ENCODE measurements at regions not wholly inside any gene's neighbourhood (a gene's known extent, or its start where the extent isn't known, plus 50 kb on each side); places are given as distances from the start of the nearest gene placed in this dataset.
"Not testable (repeated sequence)": the region's sequence is repeated elsewhere in the genome, so short reads cannot be mapped to it uniquely, and the experiment has no call there.

DNA sequence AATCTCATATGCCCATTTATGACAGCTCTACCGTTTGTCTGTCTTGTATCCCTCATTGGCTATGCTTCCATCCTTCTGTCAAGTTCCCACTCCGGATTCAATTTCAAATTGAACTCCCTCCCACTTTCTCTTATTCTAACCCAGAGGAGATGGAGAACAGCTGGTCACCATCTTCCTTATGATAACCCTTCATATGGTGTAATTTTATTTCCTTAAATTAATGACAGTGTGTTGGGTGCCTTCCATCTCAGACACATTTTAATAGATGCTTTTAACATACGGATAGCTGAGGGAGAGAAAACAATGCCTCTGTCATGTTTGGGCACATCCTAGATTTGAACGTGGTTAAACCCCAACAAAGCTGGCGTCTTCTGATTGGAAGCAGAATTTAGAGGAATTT, 103.0 kb upstream of the PLXNA2 start:
- no peak for DNase-seq

DNA sequence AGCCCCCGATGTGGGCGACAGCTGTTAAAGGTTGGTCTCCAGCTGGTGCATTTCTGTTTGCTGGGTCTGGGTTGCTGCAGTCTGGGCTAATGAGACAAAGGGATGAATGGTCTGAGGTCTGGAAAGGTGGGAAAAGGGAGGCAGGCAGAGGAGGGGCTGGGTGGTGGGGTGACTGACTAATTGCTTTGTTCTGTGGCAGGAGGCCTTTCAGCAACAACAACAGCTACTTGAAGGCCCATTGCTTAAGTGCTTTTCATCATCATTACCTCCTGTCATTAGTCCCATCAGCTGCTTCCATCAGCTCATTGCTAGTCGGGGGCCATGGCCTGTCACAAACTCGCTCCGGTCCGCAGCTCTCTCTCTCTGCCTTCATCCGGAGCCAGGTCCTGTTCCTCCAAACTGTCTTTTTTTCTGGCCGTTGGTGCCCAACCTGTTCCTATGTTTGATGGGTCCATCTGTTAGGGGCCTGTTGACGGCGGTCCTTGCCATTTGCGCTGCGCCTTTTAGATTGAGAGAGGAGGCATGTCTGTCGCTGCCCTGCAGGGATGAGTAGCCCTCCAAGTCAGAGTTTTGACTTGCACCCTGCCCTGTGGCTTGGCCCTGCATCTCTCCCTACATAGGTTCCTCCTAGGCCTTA, 105.6 kb upstream of the PLXNA2 start:
- DNase-seq: no peak

DNA sequence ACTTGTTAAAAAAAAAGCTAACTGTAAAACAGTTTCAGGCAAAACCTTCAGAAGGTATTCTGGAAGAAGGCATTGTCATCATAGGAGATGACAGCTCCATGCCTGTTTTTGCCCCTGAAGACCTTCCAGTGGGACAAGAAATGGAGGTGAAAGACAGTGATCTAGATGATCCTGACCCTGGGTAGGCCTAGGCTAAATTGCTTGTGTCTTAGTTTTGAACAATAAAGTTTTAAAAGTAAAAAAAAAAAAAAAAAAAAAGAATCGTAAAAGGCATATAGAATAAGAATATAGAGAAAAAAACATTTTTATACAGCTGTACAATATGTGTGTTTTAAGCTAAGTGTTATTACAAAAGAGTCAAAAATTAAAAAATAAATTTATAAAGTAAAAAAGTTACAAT, 106.6 kb upstream of the PLXNA2 start:
- DNase-seq: no peak

DNA sequence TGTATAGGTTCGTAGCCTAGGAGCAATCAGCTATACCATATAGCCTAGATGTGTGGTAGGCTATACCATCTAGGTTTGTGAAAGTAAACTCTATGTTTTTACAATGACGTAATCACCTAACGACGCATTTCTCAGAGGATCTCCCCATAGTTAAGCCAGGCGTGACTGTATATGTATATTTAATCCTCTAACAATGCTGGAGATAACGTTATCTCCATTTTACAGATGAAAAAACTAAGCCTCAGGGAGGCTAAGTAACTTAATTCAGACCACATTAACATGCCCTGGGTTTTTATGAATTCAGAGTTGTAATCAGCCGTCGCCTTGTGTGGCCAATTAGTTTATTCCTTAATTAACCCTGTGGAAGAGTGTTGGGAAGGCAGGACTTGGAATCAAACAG, 107.7 kb upstream of the PLXNA2 start:
- DNase-seq: no peak

DNA sequence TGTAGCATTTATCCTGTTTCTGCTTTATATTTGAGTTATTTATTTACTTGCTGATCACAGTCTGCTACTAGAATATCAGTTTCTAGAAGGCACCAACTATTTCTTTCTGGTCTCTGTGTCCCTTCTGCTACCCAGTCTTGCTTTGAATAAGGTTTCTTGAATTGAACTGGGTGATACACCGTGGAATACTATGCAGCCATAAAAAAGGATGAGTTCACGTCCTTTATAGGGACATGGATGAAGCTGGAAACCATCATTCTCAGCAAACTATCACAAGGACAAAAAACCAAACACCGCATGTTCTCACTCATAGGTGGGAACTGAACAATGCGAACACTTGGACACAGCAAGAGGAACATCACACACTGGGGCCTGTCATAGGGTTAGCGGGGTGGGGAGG, 109.6 kb upstream of the PLXNA2 start:
- DNase-seq: not testable (repeated sequence)

DNA sequence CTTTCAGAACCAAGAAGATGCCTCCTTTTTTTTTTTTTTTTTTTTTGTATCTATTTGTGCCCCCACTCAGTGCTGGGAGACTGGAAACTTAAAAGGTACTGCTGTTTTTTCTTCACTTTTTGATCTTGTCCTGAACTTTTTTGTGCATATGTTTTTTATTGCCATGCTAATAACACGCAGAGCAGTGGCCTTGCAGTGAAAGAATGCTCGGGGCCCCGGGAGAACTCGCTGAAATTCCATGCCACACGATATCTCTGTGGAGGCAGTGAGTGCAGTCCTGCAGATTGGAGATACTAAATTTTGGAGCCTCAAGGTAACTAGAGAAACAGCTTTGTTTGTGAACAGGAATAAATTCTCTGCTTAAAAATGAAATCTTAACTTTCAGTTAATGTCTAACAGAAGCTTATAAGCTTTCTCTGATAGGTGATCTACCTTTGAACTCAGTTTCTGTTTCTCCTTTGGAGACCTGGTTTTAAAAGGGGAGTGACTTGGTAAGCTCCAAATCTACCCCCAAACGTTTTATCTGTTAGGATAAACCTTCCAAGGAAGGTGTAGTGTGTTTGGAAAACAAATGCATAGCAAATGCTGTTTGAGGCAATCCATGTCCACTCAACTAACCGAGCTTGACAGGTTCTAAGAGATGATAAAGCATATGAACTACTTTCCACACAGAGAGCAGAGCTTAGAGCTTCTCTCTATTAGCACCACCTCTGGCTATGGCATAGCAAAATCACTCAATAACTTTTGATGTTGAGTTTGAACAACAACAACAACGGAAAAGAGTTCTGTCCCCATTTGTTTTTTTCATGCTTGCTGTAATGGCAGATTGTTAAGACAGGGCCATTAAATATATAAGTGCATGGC, 113.7 kb upstream of the PLXNA2 start:
- no peak for DNase-seq

DNA sequence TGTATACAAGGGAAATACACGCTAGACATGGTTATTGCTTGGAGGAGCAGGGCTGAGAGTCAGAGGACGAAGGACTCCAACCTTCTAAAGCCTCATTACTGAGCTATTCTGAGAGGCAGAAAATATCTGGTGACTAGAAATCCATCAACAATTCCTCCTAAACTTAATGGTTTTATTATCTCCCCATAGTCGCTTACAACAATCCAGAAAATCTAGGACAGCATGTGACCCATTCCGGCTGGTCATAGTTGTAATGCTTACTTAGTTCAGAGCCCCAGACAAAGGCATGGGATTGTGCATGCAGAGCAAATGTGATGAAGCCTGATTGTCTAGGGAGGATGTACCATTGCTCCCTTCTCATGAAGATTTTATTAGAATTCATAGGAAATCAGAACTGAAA, 114.5 kb upstream of the PLXNA2 start:
- no peak for DNase-seq

DNA sequence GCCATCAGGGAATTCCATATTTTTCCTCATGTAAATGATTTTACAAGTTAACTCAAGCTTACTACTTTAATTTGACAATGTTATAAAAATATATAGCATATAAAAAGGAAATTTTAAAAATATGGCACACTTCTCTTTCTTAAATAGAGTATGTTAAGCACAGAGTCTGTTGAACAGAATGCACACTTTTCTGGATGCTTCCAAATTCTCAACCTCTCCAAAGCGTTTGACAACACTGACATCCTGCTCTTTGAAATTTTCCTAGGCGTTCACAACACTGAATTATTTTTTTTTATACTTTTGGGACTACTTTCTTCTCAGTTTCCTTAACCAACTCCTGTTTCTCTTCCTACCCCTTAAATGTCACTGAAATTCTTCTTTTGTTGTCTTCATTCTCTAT, 117.8 kb upstream of the PLXNA2 start:
- no peak for DNase-seq

DNA sequence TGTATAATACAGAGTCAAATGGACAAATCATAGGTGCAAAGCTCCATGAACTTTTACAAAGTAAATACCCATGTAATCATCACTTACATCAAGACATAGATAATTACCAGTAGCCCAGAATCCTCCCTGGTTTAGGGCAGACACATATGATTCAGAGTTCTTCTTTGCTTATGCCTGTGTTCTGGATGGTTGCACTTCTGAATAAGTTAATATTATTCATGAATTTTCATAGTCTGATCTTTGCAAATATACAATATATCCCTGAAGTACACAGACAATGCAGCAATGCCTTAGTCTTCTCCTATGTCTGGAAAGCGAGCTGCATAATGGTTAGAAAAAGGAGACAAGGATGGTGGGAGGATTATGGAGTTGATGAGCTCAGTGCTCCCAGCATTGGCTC, 122.4 kb upstream of the PLXNA2 start:
- DNase-seq: no peak

DNA sequence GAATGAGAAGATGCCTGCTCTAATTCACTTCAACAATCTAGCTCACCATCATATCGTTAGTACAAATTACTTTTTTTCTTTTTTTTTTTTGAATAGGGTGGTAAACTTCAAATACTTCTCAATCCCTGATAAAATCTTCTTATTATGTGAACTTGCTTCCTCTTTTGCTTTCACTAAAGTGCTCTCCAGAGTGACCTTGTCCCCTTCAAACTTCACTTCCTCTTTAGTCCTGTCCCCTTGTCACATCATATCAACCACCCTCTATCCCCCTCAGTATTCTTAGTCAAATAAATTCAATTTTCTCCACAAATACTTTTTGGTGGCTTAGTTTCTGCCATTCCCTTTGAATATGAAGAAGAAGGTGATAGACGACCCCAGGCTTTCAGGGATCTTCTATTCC, 124.9 kb upstream of the PLXNA2 start:
- DNase-seq: no peak

DNA sequence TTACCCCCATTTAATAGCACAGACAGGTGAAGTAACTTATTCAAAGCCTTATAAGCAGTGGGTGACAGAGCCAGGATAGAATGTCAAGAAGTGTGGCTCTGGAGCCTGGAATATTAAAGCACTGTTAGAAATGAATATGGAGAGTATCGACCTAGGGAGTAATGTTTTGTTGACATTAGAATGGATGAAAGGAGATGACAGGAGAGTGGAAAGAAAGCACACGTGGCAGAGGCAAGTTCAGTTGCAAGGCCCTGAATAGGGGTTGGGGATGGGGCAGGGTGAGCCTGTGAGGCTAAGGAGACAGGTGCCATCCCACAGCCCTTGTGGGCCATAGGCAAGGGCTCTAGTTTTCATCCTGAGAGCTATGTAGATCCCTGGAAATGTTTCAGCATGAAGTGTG, 125.5 kb upstream of the PLXNA2 start:
- DNase-seq: no peak

DNA sequence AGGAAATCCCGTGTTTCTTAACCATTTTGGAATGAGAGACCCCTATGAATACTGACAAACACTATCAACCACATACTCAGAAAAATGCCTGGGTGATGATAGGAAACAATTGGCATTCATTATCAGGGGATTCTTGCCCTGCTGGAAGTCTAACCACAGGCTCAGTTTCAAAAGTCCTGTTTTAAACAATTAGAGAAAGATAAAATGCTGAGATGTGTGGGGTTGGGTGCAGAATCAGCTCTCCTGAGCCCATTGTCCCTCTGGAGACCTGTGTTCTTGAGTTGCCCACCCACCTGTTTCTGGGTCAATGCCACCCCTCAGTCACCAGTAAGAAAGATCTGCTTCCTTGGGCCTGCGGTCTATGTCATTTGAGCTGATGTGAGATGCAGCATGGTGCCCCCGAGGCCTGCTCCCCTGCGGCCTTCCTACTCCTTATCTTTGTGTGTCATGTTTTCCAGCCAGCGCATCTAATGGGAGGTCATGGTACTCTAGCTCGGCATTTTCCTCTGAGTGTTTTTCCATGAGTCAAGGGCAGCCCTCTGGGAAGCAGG, 130.3 kb upstream of the PLXNA2 start:
- DNase-seq: no peak

DNA sequence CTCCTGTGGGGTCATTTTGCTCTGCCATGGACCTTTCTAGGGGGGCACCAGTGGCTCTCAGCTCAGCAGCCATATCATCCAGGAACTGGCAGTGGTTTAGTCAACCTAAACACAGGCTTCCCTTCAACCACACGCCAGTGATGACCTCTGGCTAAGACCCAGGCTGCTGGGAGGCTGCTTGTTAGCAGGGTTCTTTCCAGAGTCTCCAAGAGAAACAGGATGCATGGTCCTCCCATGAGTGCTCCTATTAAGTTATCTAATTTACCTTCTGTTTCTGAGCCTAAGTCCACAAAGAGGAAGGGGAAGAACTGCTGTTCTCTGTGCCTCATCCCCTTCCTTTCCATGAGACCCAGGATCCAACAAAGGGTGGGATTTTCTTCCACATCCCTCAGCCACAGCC, 137.3 kb upstream of the PLXNA2 start:
- no peak for DNase-seq

DNA sequence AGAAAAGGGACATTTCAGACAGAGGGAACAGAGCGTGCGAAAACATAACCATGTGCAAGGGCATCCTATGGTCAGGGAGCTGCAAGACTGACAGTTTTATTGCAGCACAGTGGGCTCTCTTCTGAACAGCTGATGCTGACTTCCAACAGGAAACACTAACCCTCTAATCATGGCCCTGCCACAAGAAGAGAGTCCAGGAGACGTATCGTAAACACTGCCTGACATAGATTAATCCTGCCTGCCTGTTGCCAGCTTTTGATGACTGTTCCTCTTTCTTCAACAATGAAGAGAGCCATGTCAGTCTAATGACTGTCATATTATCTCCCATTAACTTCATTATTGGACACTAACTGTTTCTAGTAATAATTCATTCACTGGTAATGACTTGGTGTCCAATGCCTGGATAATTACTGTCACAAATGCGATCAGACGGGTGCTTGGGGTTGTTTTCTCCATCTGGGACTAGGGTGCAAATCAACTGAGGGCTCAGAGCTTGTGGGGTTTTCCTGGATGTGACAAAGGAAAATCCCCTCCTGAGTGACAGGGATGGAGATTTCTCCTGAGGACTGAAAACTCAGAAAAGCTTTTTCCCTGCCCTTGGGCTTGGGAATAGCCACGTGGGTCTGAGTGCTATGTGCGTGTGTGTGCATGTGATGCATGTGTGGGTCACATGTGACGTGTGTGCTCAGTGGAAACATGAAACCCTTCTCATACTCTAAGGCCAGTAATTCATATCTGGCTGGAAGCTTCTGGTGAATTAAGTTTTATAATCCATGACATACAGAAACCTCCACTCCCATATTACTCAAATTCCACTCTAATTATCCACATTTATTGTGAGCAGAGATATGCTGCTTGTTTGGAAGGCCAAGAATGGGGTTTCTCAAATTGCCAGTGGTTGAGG, 144.0 kb upstream of the PLXNA2 start:
- peak; percentile 25 for DNase-seq

DNA sequence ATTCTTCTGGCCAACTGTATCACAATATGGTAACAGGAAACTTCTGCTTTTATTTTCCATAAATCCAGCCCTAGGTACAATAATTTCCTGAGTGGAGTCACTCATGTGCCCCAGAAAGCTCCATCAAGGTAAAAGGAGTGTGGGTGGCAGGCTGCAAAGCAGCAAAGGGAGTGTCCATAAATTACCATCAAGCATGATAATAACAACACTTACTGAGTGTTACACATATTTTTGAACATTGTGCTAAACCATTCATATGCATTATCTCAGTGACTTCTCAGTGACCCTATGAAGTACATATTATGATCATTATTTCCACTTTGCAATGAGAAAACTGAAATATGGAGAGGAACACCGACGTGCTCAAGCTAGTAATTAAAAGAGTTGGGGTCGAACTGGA, 149.2 kb upstream of the PLXNA2 start:
- DNase-seq: no peak

DNA sequence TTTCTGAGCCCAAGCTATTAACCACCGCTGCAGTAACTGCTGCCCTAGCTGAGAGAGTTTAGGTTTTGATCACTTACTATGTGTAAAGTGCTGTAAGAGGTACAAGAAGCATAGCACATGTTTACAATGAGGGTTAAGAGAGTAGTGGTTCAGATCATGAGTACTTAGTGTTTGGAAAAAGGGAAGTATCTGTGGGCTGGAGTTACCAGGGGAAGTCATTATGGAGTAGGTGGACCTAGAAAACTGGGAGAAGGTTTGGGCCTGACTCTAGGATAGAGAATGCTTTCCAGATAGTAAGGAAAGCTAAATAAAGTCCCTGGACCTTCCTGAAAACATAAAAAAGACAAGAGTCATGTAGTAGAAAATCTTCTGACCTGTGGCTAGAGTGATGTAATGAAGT, 149.6 kb upstream of the PLXNA2 start:
- no peak for DNase-seq

DNA sequence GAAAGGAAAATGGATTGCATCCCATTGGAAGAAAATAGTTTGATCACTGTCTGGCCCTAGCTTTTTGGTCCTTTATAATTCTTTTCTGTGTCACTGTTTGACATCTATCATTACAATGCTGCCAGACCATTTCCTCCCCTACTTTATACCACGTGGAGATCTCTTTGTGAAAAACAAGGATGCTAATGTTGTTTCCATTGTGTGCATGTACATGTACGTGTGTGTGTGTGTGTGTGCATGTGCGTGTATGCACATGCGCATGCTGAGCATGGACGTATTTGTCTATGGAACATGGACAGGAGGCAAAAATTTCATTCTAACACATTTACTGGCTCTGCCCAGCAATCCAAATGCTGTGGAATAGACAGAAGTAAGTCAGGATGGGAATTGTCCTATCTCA, 153.1 kb upstream of the PLXNA2 start:
- DNase-seq: no peak

DNA sequence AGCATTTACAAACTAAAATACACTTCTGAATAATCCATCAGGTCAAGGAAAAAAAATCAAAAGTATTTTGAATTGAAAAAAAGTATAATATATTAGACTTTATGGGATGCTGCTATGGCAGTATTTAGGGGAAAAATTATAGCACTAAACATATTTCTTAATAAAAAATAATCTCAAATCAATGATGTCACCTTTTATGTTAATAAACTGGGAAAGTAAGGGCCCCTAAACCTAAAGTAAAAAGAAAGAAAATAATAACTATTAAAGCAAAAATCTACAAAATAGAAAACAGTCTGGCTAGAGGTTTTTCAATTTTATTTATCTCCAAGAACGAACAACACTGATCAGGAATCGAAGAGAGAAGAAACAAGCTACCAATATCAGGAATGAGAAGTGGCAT, 160.8 kb upstream of the PLXNA2 start:
- no peak for DNase-seq

DNA sequence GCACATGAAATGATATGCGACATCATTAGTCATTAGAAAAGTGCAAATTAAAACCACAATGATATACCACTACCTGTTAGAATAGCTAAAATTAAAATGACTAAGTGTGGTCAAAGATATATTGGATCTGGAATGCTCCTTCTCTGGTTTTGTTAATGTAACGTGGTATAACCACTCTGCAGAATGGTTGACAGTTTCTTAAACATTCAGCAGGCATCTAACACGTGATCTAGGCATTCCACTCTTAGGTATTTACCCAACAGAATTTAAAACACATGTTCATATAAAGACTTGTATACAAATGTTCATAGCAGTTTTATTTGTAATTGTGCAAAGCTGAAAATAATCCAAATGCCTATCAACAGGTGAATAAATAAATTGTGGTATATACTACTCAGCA, 165.0 kb upstream of the PLXNA2 start:
- DNase-seq: no peak

DNA sequence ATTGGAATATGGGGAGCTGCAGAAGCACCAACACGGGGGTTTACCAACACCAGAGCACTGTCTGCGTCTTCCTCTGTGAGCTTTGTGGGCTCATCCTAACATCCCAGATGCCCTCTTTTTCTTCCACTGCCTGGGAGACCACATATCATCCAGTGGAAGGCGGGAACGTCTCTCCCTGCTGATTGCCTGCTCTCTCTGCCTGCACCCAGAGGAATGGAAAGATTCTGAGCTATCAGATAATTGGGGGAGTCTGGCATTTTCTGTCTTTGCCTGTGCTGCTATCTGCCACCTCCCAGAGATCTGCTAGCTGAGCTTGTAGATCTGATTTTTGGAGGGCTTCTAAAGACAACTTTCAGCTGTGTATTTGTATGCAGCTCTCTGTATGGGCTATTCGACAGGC, 166.2 kb upstream of the PLXNA2 start:
- DNase-seq: no peak

DNA sequence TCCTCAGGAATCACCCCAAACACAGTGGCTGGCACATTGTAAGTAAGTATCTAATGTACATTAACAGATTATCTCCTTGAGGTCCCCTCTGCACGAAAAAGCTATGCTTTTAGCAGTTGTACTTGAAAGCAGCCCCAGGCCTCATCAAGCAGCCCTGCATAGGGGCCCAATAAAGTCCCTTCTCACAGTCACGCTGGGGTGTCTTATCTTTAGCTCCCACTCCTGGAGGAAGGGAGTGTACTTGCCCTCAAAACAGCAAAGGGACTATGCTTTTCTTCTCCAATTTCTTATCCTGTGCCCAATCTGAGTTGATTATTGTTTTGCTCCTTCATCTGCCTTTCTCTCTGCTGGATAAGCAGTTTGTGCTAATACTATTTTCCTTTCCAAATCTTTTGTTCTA, 168.8 kb upstream of the PLXNA2 start:
- DNase-seq: no peak

DNA sequence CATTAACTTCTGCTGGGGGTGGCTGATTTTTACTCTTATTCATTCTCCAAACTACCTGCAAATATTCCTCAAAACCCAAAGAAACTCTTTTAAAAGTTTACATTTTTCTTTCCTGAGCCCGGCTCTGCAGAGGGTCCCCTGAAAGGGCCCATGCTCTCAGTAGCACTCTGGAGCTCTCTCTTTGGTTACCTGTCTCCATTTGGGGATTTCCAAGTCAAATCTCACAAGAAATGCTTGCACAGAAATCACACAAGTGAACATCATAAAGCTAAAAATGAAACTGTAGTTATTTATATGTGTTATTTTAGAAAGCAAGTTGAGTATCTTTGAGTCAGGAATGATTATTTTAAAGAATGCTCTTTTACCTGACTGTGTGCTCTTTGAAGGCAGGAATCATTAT, 174.5 kb upstream of the PLXNA2 start:
- DNase-seq: no peak

Measured in right kidney (tissue), 1 donor.